Ishikawa (cell line): ENCODE measurements at regions not wholly inside any gene's neighbourhood (a gene's known extent, or its start where the extent isn't known, plus 50 kb on each side); places are given as distances from the start of the nearest gene placed in this dataset.

ENCODE experiments used
- CEBPB ChIP-seq: IDR thresholded peaks from 2 replicates; pipeline ENCODE4 v1.6.1; 2012
- CREB1 ChIP-seq: IDR thresholded peaks from 2 replicates; pipeline ENCODE4 v1.6.1; 2012; ENCODE audit warnings: low read depth
- EGR1 ChIP-seq: IDR thresholded peaks from 2 replicates; pipeline ENCODE4 v1.6.1; 2012
- EP300 ChIP-seq: IDR thresholded peaks from 2 replicates; pipeline ENCODE4 v1.6.1; 2012; ENCODE audit warnings: borderline replicate concordance
- FOXM1 ChIP-seq: IDR thresholded peaks from 2 replicates; pipeline ENCODE4 v1.6.1; 2012; ENCODE audit warnings: low read depth, borderline replicate concordance
- NFIC ChIP-seq: IDR thresholded peaks from 2 replicates; pipeline ENCODE4 v1.6.1; 2012
- RAD21 ChIP-seq: IDR thresholded peaks from 2 replicates; pipeline ENCODE4 v1.6.1; 2012; ENCODE audit warnings: low read depth
- TAF1 ChIP-seq: IDR thresholded peaks from 2 replicates; pipeline ENCODE4 v1.6.1; 2012; ENCODE audit warnings: low read depth, mild to moderate bottlenecking
- TCF12 ChIP-seq: IDR thresholded peaks from 2 replicates; pipeline ENCODE4 v1.6.1; 2012; ENCODE audit warnings: low read depth
- TEAD4 ChIP-seq: IDR thresholded peaks from 2 replicates; pipeline ENCODE4 v1.6.1; 2012
- YY1 ChIP-seq: IDR thresholded peaks from 2 replicates; pipeline ENCODE4 v1.6.1; 2012; ENCODE audit warnings: low read depth
- ZBTB7A ChIP-seq: IDR thresholded peaks from 2 replicates; pipeline ENCODE4 v1.6.1; 2012; ENCODE audit warnings: low read depth
- TF ChIP-seq, protein P1 (sequence below): IDR thresholded peaks from 2 replicates; pipeline ENCODE4 v1.6.1; 2012
- TF ChIP-seq, protein P2 (sequence below): IDR thresholded peaks from 2 replicates; pipeline ENCODE4 v1.6.1; 2012
- TF ChIP-seq, protein P3 (sequence below): IDR thresholded peaks from 2 replicates; pipeline ENCODE4 v1.6.1; 2012; ENCODE audit warnings: low read depth, mild to moderate bottlenecking

DNA sequence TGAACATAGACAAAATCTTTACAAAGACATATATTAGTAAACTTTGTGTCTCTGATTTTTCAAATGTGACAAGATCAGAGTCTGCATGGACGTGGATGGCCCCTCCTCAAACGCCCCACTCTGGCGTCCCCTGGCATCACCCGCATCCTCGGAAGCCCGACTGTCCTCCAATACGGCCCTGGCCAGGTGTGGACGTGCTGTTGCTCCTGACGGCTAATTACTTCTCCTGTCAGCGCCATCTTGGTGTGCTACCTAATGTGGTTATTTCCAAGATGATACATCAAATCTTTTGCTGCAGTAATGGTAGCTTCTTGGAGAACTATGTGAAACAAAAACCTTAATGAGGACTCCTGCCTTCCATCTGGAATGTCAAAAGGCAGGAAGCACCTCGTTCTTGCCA is 747.4 kb upstream of the SALL3 start:
- TF ChIP-seq, protein P1, sequence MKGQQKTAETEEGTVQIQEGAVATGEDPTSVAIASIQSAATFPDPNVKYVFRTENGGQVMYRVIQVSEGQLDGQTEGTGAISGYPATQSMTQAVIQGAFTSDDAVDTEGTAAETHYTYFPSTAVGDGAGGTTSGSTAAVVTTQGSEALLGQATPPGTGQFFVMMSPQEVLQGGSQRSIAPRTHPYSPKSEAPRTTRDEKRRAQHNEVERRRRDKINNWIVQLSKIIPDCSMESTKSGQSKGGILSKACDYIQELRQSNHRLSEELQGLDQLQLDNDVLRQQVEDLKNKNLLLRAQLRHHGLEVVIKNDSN = no peak
- TF ChIP-seq YY1 = no peak
- no peak for TF ChIP-seq FOXM1
- no peak for TF ChIP-seq TCF12
- TF ChIP-seq TEAD4 = no peak
- no peak for TF ChIP-seq EGR1
- no peak for TF ChIP-seq RAD21
- no peak for TF ChIP-seq CREB1
- TF ChIP-seq, protein P2, sequence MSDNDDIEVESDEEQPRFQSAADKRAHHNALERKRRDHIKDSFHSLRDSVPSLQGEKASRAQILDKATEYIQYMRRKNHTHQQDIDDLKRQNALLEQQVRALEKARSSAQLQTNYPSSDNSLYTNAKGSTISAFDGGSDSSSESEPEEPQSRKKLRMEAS = no peak
- no peak for TF ChIP-seq NFIC
- TF ChIP-seq ZBTB7A = no peak
- no peak for TF ChIP-seq EP300

DNA sequence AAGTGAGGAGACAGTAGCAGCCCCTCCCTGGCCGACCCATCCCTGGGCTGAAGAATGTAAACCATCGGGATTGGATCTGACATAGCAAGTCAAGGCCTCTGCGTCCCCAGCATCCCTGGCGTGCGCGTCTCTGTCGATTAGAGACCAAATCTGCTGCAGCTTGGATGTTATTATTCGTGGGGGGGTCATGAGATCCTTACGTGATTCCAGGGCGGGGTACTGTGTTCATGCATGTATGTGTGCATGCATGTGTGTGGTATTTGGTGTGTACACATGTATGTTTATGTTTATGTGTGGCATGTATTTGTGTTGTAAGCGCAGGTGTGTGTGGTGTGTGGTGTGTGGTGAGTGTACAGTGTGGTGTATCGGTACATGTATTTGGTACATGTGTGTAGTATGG is 741.8 kb upstream of the SALL3 start:
- no peak for TF ChIP-seq EGR1
- TF ChIP-seq, protein P1 = no peak

DNA sequence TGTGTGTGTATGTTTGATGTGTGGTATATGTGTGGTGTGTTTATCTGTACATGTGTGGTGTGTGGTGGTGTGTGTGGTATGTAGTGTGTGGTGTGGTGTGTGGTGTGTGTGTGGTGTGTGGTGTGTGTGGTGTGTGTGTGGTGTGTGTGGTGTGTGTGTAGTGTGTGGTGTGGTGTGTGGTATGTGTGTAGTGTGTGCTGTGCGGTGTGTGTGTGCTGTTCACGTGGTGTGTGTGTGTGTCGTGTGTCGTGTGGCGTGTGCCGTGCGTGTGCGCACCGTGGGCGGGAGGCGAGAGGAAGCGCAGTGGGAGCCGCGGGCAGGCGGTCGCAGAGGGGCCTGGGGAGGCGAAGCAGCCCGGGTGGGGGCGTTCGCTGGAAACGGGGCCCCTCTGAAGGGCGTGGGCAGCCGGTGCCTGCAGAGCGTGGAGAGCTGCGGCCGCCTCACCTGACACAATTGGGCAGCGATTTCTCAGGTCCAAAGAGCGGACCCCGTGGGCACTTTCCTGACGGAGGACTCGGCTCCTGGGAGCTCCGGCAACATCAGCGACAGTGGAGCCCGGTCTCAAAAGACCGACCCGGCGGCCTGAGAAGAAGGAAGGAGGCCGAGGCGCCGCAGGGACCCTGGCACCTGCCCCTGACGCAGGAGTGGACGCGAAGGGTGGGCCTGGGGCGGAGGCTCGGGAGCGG is 741.1 kb upstream of the SALL3 start:
- TF ChIP-seq ZBTB7A (no peak), TCF12 (no peak), NFIC (no peak), TAF1 (no peak), FOXM1 (no peak), EP300 (no peak), RAD21 (no peak), EGR1 (no peak), TEAD4 (no peak), CEBPB (no peak), YY1 (no peak), CREB1 (no peak)
- TF ChIP-seq, protein P2 = no peak
- TF ChIP-seq, protein P1 = no peak
- TF ChIP-seq, protein P3, sequence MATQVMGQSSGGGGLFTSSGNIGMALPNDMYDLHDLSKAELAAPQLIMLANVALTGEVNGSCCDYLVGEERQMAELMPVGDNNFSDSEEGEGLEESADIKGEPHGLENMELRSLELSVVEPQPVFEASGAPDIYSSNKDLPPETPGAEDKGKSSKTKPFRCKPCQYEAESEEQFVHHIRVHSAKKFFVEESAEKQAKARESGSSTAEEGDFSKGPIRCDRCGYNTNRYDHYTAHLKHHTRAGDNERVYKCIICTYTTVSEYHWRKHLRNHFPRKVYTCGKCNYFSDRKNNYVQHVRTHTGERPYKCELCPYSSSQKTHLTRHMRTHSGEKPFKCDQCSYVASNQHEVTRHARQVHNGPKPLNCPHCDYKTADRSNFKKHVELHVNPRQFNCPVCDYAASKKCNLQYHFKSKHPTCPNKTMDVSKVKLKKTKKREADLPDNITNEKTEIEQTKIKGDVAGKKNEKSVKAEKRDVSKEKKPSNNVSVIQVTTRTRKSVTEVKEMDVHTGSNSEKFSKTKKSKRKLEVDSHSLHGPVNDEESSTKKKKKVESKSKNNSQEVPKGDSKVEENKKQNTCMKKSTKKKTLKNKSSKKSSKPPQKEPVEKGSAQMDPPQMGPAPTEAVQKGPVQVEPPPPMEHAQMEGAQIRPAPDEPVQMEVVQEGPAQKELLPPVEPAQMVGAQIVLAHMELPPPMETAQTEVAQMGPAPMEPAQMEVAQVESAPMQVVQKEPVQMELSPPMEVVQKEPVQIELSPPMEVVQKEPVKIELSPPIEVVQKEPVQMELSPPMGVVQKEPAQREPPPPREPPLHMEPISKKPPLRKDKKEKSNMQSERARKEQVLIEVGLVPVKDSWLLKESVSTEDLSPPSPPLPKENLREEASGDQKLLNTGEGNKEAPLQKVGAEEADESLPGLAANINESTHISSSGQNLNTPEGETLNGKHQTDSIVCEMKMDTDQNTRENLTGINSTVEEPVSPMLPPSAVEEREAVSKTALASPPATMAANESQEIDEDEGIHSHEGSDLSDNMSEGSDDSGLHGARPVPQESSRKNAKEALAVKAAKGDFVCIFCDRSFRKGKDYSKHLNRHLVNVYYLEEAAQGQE = no peak

DNA sequence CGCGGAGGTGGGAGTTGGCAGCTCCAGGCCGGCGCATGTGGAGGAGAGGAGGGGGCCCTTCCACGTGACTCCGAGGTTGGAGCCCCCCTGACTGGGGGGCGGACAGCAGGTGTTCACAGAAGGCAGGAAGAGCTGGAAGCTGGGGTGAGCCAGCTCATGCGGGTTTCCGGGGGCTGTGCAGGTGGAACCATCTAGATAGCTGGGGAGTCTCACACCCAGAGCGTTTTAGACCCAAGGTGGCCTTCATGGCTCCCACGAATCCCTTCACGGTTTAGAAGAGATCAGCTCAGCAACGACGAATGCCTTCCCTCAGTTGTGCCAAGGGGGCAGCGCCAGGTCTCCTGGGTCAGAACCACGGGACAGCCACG is 740.5 kb upstream of the SALL3 start:
- TF ChIP-seq, protein P1 = no peak
- TF ChIP-seq, protein P3 = no peak
- TF ChIP-seq EP300 (no peak), TAF1 (no peak), YY1 (no peak), ZBTB7A (no peak), CREB1 (no peak), EGR1 (no peak), NFIC (no peak), RAD21 (no peak)
- TF ChIP-seq, protein P2 = no peak

DNA sequence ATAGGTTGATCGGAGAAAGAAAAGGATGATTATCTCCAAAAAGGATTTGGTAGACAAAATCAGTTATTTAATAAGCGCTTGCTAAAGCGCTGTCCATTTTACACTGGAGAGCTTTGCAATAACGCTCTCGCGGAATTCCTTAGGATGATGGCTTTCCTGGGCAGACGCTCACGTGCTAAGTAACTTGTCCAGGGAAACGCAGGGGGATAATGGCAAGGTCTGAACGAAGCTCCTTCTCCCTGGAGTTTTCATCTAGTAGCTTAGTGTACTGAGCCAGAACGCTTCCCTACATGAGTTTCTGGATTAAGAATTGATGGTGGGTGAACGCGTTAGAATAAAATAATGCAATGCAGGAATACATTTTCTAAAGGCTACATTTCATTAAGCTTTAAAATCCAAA is 739.5 kb upstream of the SALL3 start:
- TF ChIP-seq FOXM1 (no peak), TCF12 (no peak), EP300 (no peak), TEAD4 (no peak), RAD21 (no peak), EGR1 (no peak), TAF1 (no peak)
- TF ChIP-seq, protein P3 = no peak
- TF ChIP-seq, protein P1 = no peak
